B cell (primary cell): ENCODE measurements at regions not wholly inside any gene's neighbourhood (a gene's known extent, or its start where the extent isn't known, plus 50 kb on each side); places are given as distances from the start of the nearest gene placed in this dataset.

Experiments used
- CTCF ChIP-seq: fragments of 200-600 bp; IDR thresholded peaks from one replicate; pipeline ENCODE4 v1.8.0; 2022; ENCODE audit warnings: antibody characterized with exemption, mild to moderate bottlenecking
- EZH2 ChIP-seq: IDR thresholded peaks from 2 replicates; pipeline ENCODE4 v1.6.1; 2012; ENCODE audit warnings: borderline replicate concordance, low read depth, mild to moderate bottlenecking, moderate library complexity, low read length; ENCODE audit not compliant: insufficient read depth, poor library complexity, severe bottlenecking

DNA sequence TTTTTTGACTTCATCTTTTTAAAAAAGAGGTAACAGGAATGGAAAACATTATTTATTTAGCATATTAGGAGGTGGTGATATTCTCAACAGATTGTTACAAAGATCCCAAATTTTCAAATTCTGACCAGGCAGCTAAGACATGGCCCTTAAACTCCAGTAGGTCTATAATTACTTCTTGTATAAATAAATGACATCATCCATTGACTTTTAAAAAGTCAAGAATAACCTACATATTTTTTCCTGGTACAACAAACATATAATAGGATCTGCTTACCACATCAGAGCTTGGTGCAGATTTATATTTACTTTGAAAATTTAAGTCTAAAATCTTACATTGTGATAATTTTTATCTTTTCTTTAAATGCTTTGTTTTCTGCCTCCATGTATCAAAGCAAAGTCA lies 92.2 kb upstream of the TRPM3 start:
- TF ChIP-seq EZH2 (no peak), CTCF (no peak)
